SW480 (cell line): ENCODE measurements at regions not wholly inside any gene's neighbourhood (a gene's known extent, or its start where the extent isn't known, plus 50 kb on each side); places are given as distances from the start of the nearest gene placed in this dataset.

Experiments used
- DNase-seq: peaks from one replicate; pipeline ENCODE4 v3.0.0-alpha.2; 2016; ENCODE audit warnings: low spot score

GRCh38 chr2:830419-831224, 120.0 kb upstream of the SNTG2 start:
- DNase-seq: no peak

GRCh38 chr2:829047-829446, 121.6 kb upstream of the SNTG2 start:
- no peak for DNase-seq

GRCh38 chr2:824954-825353, 125.7 kb upstream of the SNTG2 start:
- no peak for DNase-seq

- no peak for DNase-seq
Observed at GRCh38 chr2:824524-824923, 126.1 kb upstream of the SNTG2 start.

GRCh38 chr2:821546-821945, 129.1 kb upstream of the SNTG2 start:
- no peak for DNase-seq

- no peak for DNase-seq
Observed at GRCh38 chr2:819601-820000, 131.0 kb upstream of the SNTG2 start.

- no peak for DNase-seq
Observed at GRCh38 chr2:819121-819520, 131.5 kb upstream of the SNTG2 start.

- no peak for DNase-seq
Observed at GRCh38 chr2:817336-818015, 133.2 kb upstream of the SNTG2 start.

- no peak for DNase-seq
Observed at GRCh38 chr2:816278-816677, 134.4 kb upstream of the SNTG2 start.

- DNase-seq: no peak
Observed at GRCh38 chr2:810397-810796, 133.2 kb upstream of the TMEM18 start.

GRCh38 chr2:807300-807699, 130.1 kb upstream of the TMEM18 start:
- no peak for DNase-seq

- DNase-seq: no peak
Observed at GRCh38 chr2:805664-806063, 128.5 kb upstream of the TMEM18 start.

GRCh38 chr2:797993-798392, 120.8 kb upstream of the TMEM18 start:
- DNase-seq: no peak

- DNase-seq: no peak
Observed at GRCh38 chr2:797556-797955, 120.3 kb upstream of the TMEM18 start.

- DNase-seq: no peak
Observed at GRCh38 chr2:796141-796985, 119.2 kb upstream of the TMEM18 start.

- DNase-seq: no peak
Observed at GRCh38 chr2:795531-796041, 118.4 kb upstream of the TMEM18 start.

GRCh38 chr2:794554-795241, 117.5 kb upstream of the TMEM18 start:
- no peak for DNase-seq

- DNase-seq: no peak
Observed at GRCh38 chr2:793236-793635, 116.0 kb upstream of the TMEM18 start.

GRCh38 chr2:792687-793086, 115.5 kb upstream of the TMEM18 start:
- no peak for DNase-seq

GRCh38 chr2:790634-791245, 113.5 kb upstream of the TMEM18 start:
- DNase-seq: no peak

- DNase-seq: no peak
Observed at GRCh38 chr2:790081-790480, 112.9 kb upstream of the TMEM18 start.

GRCh38 chr2:789529-789928, 112.3 kb upstream of the TMEM18 start:
- DNase-seq: no peak
